HFF-Myc (cell line): ENCODE measurements at regions not wholly inside any gene's neighbourhood (a gene's known extent, or its start where the extent isn't known, plus 50 kb on each side); places are given as distances from the start of the nearest gene placed in this dataset.
A peak's percentile ranks its signal among the peaks of the same experiment; 100 is the strongest.

Experiments
- DNase-seq: peaks from one replicate; pipeline ENCODE4 v3.0.0-alpha.2; 2011; ENCODE audit warnings: low read depth; ENCODE audit errors: extremely low read depth
- H3K4me3 ChIP-seq: replicated peaks from 2 replicates; pipeline ENCODE4 v1.5.1; 2011; ENCODE audit warnings: low read depth, mild to moderate bottlenecking, control low read depth, low read length
- TF ChIP-seq, protein P1 (sequence below): IDR thresholded peaks from 2 replicates; pipeline ENCODE4 v1.5.1; 2012; ENCODE audit warnings: mild to moderate bottlenecking, low read depth, low read length, control low read depth; ENCODE audit errors: missing control alignments

DNA sequence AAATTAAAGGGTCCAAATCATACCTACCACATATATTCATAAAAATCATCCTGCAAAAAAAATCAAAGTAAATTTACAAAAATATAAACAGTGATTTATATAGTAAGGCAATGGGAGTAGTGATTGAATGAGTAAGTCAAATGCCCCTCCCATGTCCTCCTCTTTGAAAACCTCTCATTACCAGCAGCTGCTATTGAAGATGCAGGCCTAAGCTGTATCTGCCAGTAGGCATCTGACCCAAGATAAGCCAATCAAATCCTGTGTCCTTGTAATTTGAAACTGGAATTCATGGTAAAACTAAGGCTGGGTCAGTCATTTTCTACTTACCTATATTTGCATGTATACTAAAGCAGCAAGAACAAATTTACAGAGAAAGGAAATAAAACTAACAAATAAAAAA lies 60.4 kb upstream of the POU1F1 start:
- H3K4me3 ChIP-seq: no peak overlapping the region
- DNase-seq: no peak
- TF ChIP-seq, protein P1, sequence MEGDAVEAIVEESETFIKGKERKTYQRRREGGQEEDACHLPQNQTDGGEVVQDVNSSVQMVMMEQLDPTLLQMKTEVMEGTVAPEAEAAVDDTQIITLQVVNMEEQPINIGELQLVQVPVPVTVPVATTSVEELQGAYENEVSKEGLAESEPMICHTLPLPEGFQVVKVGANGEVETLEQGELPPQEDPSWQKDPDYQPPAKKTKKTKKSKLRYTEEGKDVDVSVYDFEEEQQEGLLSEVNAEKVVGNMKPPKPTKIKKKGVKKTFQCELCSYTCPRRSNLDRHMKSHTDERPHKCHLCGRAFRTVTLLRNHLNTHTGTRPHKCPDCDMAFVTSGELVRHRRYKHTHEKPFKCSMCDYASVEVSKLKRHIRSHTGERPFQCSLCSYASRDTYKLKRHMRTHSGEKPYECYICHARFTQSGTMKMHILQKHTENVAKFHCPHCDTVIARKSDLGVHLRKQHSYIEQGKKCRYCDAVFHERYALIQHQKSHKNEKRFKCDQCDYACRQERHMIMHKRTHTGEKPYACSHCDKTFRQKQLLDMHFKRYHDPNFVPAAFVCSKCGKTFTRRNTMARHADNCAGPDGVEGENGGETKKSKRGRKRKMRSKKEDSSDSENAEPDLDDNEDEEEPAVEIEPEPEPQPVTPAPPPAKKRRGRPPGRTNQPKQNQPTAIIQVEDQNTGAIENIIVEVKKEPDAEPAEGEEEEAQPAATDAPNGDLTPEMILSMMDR: no peak

DNA sequence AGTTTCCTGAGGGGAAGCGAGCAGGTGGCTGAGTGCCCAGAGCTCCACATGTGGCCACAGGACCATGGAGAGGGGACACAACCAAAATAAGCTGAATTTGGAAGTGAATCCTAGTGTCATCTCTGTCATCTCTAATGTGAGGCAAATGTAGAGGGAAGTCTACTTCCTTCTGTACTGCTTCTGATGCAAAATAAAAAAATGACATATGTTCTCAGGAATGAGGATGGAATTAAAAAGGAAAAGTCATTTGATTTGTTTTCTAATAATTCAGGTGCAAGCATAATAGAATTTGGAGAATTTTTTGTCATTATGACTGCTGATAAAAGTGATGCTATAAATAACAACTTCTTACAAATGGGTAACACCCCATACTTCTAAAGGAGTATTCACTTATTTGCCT lies 59.5 kb upstream of the POU1F1 start:
- TF ChIP-seq, protein P1: no peak
- DNase-seq: no peak
- H3K4me3 ChIP-seq: no peak overlapping the region

DNA sequence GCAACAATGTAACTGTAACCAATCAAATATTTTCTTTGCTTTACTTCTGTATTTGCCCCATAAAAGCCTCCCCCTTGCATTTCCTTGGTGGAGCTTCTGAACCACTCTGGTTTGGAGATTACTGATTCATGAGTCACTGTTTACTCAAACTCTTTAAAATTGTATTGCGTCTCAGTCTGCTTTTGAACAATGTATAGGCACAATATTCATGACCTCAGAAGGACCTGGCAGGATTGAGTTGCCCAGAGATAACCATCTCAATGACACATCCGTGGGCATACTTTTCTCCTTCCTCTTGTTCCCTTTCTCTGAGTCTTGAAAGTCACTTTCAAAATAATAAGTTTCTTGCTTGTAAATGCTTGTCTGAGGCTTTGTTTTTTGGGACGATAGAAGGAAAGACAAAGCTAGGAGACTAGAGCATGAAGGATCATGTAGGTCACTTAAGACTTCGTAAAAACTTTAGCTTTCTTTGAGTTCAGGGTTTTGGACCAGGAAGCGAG lies 57.1 kb upstream of the POU1F1 start:
- peak; percentile 75 for DNase-seq
- TF ChIP-seq, protein P1: no peak
- H3K4me3 ChIP-seq: no peak overlapping the region

DNA sequence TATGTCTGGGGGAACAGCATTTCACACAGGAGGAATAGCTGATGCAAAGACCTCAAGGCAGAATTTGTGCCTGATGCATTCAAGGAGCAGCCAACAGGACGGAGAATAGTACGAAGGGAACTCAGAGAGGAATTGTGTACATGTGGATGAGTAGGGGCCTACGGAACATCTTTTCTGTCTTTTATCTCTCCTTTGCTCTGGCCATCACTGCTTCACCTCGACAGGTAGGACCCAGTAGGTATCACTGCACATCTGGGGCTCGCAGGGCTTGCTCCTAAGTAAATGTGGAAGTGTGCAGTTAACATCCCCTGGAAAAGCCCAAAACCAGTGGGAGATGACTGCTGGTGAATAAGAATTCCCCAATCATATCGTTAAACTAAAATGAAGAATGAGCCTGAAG lies 56.4 kb upstream of the POU1F1 start:
- no peak for DNase-seq
- no peak overlapping the region for H3K4me3 ChIP-seq
- TF ChIP-seq, protein P1: no peak

DNA sequence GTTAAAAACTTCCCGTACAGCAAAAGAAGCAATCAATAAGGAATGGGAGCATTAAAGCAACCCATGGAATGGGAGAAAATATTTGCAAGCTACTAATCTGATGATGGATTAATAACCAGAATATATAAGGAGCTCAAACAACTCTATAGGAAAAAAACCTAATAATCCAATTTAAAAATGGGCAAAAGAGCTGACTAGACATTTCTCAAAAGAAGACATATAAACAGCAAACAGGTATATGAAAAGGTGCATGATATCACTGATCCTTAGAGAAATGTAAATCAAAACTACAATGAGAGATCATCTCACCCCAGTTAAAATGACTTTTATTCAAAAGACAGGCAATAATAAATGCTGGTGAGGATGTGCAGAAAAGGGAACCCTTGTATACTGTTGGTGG lies 52.7 kb upstream of the POU1F1 start:
- TF ChIP-seq, protein P1: no peak
- no peak for DNase-seq
- no peak overlapping the region for H3K4me3 ChIP-seq
